ENCODE measurements at regions not wholly inside any gene's neighbourhood (a gene's known extent, or its start where the extent isn't known, plus 50 kb on each side); places are given as distances from the start of the nearest gene placed in this dataset.

- Histone ChIP-seq H3K36me3 (ENCODE audit: control insufficient read depth, insufficient read depth, low read length) (no peaks in the 10 kb centered on the region), H3K9me3 (ENCODE audit: control insufficient read depth, insufficient read depth, low read length) (no peaks in the 10 kb centered on the region; the same call in 1 of the 2 replicates), H3K4me3 (ENCODE audit: low read length) (no peak overlapping the region), H3K4me1 (ENCODE audit: control insufficient read depth, insufficient read depth, low read length) (no peaks in the 10 kb centered on the region), H3K27me3 (ENCODE audit: control insufficient read depth, insufficient read depth, low read length) (no peaks in the 10 kb centered on the region), H3K27ac (ENCODE audit: low read length) (no peak overlapping the region)
- DNase-seq (ENCODE audit: low read depth, low spot score) = no peak
- no CpG with 5 or more reads among the region's 6 CpGs for WGBS (ENCODE audit: insufficient coverage, insufficient read length)
Measured at GRCh38 chr10:36344240-36345174, 702.4 kb upstream of the FZD8 start.

- Histone ChIP-seq H3K27ac (ENCODE audit: low read length) (no peak overlapping the region), H3K4me3 (ENCODE audit: low read length) (no peak overlapping the region), H3K9me3 (ENCODE audit: control insufficient read depth, insufficient read depth, low read length) (no peaks in the 10 kb centered on the region; the same call in 1 of the 2 replicates), H3K27me3 (ENCODE audit: control insufficient read depth, insufficient read depth, low read length) (no peaks in the 10 kb centered on the region), H3K36me3 (ENCODE audit: control insufficient read depth, insufficient read depth, low read length) (no peaks in the 10 kb centered on the region), H3K4me1 (ENCODE audit: control insufficient read depth, insufficient read depth, low read length) (no peaks in the 10 kb centered on the region)
- no peak for DNase-seq (ENCODE audit: low read depth, low spot score)
- no CpG with 5 or more reads among the region's 2 CpGs for WGBS (ENCODE audit: insufficient coverage, insufficient read length)
Measured at GRCh38 chr10:36342781-36343180, 700.7 kb upstream of the FZD8 start.

- Histone ChIP-seq H3K4me1 (ENCODE audit: control insufficient read depth, insufficient read depth, low read length) (no peaks in the 10 kb centered on the region), H3K36me3 (ENCODE audit: control insufficient read depth, insufficient read depth, low read length) (no peaks in the 10 kb centered on the region), H3K4me3 (ENCODE audit: low read length) (no peak overlapping the region), H3K9me3 (ENCODE audit: control insufficient read depth, insufficient read depth, low read length) (no peaks in the 10 kb centered on the region; the same call in 1 of the 2 replicates), H3K27me3 (ENCODE audit: control insufficient read depth, insufficient read depth, low read length) (no peaks in the 10 kb centered on the region), H3K27ac (ENCODE audit: low read length) (no peak overlapping the region)
- no peak for DNase-seq (ENCODE audit: low read depth, low spot score)
- no CpG with 5 or more reads among the region's 1 CpG for WGBS (ENCODE audit: insufficient coverage, insufficient read length)
Measured at GRCh38 chr10:36341471-36341870, 699.4 kb upstream of the FZD8 start.

GRCh38 chr10:36336315-36336714 is 694.2 kb upstream of the FZD8 start:
- no CpG with 5 or more reads among the region's 2 CpGs for WGBS (ENCODE audit: insufficient coverage, insufficient read length)
- no peaks in the 10 kb centered on the region for H3K27me3 ChIP-seq (ENCODE audit: control insufficient read depth, insufficient read depth, low read length)
- H3K4me3 ChIP-seq (ENCODE audit: low read length) = no peak overlapping the region
- no peak overlapping the region for H3K27ac ChIP-seq (ENCODE audit: low read length)
- H3K4me1 ChIP-seq (ENCODE audit: control insufficient read depth, insufficient read depth, low read length) = no peaks in the 10 kb centered on the region
- no peak for DNase-seq (ENCODE audit: low read depth, low spot score)
- H3K36me3 ChIP-seq (ENCODE audit: control insufficient read depth, insufficient read depth, low read length) = no peaks in the 10 kb centered on the region
- no peaks in the 10 kb centered on the region for H3K9me3 ChIP-seq (ENCODE audit: control insufficient read depth, insufficient read depth, low read length)

DNA sequence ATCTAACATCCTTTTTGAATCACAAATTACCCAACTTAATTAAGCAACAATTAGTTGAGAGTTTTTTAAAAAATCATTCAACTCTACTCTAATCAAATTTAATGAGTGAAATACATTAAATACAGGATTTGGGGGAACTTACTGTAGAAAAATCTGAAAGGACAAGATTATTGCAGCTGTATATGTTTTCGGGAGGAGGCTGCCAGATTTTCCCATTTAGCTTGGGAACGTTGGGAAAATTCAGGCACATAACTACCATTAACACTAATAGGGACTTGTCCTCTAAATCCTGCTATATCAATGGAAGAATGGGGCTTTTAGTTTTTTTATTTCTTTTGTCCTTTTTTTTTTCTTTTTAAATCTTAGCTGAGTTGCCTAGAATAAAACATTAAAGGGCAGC is 691.4 kb upstream of the FZD8 start:
- Histone ChIP-seq H3K9me3 (ENCODE audit: control insufficient read depth, insufficient read depth, low read length) (no peaks in the 10 kb centered on the region), H3K36me3 (ENCODE audit: control insufficient read depth, insufficient read depth, low read length) (no peaks in the 10 kb centered on the region), H3K27ac (ENCODE audit: low read length) (no peak overlapping the region), H3K4me3 (ENCODE audit: low read length) (no peak overlapping the region), H3K27me3 (ENCODE audit: control insufficient read depth, insufficient read depth, low read length) (no peaks in the 10 kb centered on the region), H3K4me1 (ENCODE audit: control insufficient read depth, insufficient read depth, low read length) (no peaks in the 10 kb centered on the region)
- DNase-seq (ENCODE audit: low read depth, low spot score) = no peak
- WGBS (ENCODE audit: insufficient coverage, insufficient read length) = no CpG with 5 or more reads among the region's 2 CpGs

DNA sequence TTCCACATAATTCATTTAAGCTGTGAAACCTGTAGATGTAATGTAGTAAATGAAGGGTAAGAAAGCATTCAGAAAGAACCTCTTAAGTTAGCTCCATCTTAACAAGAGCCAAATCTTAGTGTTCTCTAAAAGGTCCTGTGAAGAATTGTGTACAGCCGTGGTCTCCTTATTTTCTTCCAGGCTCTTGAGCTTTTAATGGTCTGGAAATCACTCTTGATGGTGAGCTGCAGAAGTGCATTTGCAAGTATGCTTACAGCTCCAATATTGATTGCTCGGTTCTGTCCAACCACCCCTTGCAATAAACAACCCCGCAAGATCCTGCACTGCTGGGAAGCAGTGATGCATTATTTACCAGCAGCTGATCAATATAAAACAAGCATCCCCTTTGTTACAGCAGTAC is 690.8 kb upstream of the FZD8 start:
- H3K4me3 ChIP-seq (ENCODE audit: low read length) = no peak overlapping the region
- no peaks in the 10 kb centered on the region for H3K36me3 ChIP-seq (ENCODE audit: control insufficient read depth, insufficient read depth, low read length)
- no peaks in the 10 kb centered on the region for H3K27me3 ChIP-seq (ENCODE audit: control insufficient read depth, insufficient read depth, low read length)
- H3K4me1 ChIP-seq (ENCODE audit: control insufficient read depth, insufficient read depth, low read length) = no peaks in the 10 kb centered on the region
- DNase-seq (ENCODE audit: low read depth, low spot score) = no peak
- no peak overlapping the region for H3K27ac ChIP-seq (ENCODE audit: low read length)
- H3K9me3 ChIP-seq (ENCODE audit: control insufficient read depth, insufficient read depth, low read length) = no peaks in the 10 kb centered on the region
- no CpG with 5 or more reads among the region's 3 CpGs for WGBS (ENCODE audit: insufficient coverage, insufficient read length)

DNA sequence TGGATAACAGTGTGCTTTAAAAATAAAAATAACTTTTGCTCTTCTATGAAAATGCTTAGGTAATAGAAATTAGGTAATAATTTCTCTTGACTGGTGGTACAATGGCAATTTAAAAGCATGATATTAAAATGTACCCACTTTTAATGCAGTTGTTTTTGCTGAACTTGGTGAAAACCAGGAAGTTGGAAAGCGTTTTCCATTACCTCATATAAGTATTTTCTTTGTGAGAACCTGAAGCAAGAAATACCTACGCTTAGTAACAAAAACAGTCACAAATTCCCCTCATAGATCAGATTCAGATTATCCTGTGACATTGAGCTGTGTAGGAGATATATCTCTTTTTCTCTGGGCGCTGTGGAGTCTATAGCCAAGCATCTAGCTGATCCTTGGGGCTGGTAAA is 689.0 kb upstream of the FZD8 start:
- no peak for DNase-seq (ENCODE audit: low read depth, low spot score)
- no CpG with 5 or more reads among the region's 3 CpGs for WGBS (ENCODE audit: insufficient coverage, insufficient read length)
- no peak overlapping the region for H3K27ac ChIP-seq (ENCODE audit: low read length)
- no peak overlapping the region for H3K4me3 ChIP-seq (ENCODE audit: low read length)
- no peaks in the 10 kb centered on the region for H3K36me3 ChIP-seq (ENCODE audit: control insufficient read depth, insufficient read depth, low read length)
- H3K9me3 ChIP-seq (ENCODE audit: control insufficient read depth, insufficient read depth, low read length) = no peaks in the 10 kb centered on the region
- no peaks in the 10 kb centered on the region for H3K27me3 ChIP-seq (ENCODE audit: control insufficient read depth, insufficient read depth, low read length)
- H3K4me1 ChIP-seq (ENCODE audit: control insufficient read depth, insufficient read depth, low read length) = no peaks in the 10 kb centered on the region

GRCh38 chr10:36325815-36326214 is 683.7 kb upstream of the FZD8 start:
- no CpG with 5 or more reads among the region's 2 CpGs for WGBS (ENCODE audit: insufficient coverage, insufficient read length)
- H3K27me3 ChIP-seq (ENCODE audit: control insufficient read depth, insufficient read depth, low read length) = no peaks in the 10 kb centered on the region

DNA sequence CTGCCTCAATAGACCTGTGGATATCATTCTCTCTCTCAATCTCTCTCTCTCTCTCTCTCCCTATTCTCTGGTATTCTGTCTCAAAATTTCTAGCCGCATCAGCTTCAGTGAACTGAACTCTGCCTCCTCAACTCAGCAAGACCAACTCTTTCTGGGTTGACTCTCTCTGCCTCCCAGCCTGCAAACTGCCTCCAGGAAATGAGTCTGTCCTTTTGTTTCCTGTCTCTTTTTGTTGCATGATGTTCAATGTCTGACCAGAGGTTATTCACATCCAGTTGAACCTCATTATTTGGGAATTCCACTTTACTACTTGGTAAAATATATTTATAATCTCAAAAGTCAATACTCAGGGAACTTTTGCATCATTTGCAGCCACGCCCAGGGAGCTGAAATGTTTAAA is 682.7 kb upstream of the FZD8 start:
- no peak for DNase-seq (ENCODE audit: low read depth, low spot score)
- no peak overlapping the region for H3K4me3 ChIP-seq (ENCODE audit: low read length)
- H3K4me1 ChIP-seq (ENCODE audit: control insufficient read depth, insufficient read depth, low read length) = no peaks in the 10 kb centered on the region
- no peaks in the 10 kb centered on the region for H3K27me3 ChIP-seq (ENCODE audit: control insufficient read depth, insufficient read depth, low read length)
- no peak overlapping the region for H3K27ac ChIP-seq (ENCODE audit: low read length)
- no peaks in the 10 kb centered on the region for H3K36me3 ChIP-seq (ENCODE audit: control insufficient read depth, insufficient read depth, low read length)
- no peaks in the 10 kb centered on the region for H3K9me3 ChIP-seq (ENCODE audit: control insufficient read depth, insufficient read depth, low read length)
- no CpG with 5 or more reads among the region's 2 CpGs for WGBS (ENCODE audit: insufficient coverage, insufficient read length)

More at GRCh38 chr10:36325815-36326214, 683.7 kb upstream of the FZD8 start:
- Histone ChIP-seq H3K9me3 (ENCODE audit: control insufficient read depth, insufficient read depth, low read length) (no peaks in the 10 kb centered on the region), H3K4me3 (ENCODE audit: low read length) (no peak overlapping the region), H3K4me1 (ENCODE audit: control insufficient read depth, insufficient read depth, low read length) (no peaks in the 10 kb centered on the region), H3K36me3 (ENCODE audit: control insufficient read depth, insufficient read depth, low read length) (no peaks in the 10 kb centered on the region), H3K27ac (ENCODE audit: low read length) (no peak overlapping the region)
- DNase-seq (ENCODE audit: low read depth, low spot score) = no peak

DNA sequence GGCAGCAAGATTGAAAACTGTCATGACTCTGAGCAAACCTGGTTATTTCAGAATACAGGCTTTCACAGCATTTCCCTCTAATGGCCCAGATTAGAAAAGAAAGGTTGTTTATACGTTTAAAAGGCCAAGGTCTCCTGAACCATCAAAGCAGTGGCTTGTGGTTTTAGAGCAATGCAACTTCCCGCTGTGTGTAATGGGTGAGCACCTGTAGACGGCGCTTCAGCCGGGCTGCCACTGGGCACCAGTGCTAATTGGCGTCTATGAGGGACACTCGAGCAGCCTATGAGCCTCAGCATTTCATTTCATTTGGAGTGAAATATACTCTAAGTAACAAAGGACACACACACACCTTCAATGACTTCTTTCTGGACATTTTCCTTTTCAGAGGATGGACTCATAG is 671.0 kb upstream of the FZD8 start:
- no peak for DNase-seq (ENCODE audit: low read depth, low spot score)
- H3K4me3 ChIP-seq (ENCODE audit: low read length) = no peak overlapping the region
- H3K36me3 ChIP-seq (ENCODE audit: control insufficient read depth, insufficient read depth, low read length) = no peaks in the 10 kb centered on the region
- no peaks in the 10 kb centered on the region for H3K27me3 ChIP-seq (ENCODE audit: control insufficient read depth, insufficient read depth, low read length)
- WGBS (ENCODE audit: insufficient coverage, insufficient read length) = no CpG with 5 or more reads among the region's 7 CpGs
- no peaks in the 10 kb centered on the region; the same call in 1 of the 2 replicates for H3K9me3 ChIP-seq (ENCODE audit: control insufficient read depth, insufficient read depth, low read length)
- no peaks in the 10 kb centered on the region for H3K4me1 ChIP-seq (ENCODE audit: control insufficient read depth, insufficient read depth, low read length)
- no peak overlapping the region for H3K27ac ChIP-seq (ENCODE audit: low read length)

- no peaks in the 10 kb centered on the region for H3K36me3 ChIP-seq (ENCODE audit: control insufficient read depth, insufficient read depth, low read length)
- no peak overlapping the region for H3K27ac ChIP-seq (ENCODE audit: low read length)
- no peaks in the 10 kb centered on the region for H3K27me3 ChIP-seq (ENCODE audit: control insufficient read depth, insufficient read depth, low read length)
- no peak overlapping the region for H3K4me3 ChIP-seq (ENCODE audit: low read length)
- H3K9me3 ChIP-seq (ENCODE audit: control insufficient read depth, insufficient read depth, low read length) = no peaks in the 10 kb centered on the region
- H3K4me1 ChIP-seq (ENCODE audit: control insufficient read depth, insufficient read depth, low read length) = no peaks in the 10 kb centered on the region
- DNase-seq (ENCODE audit: low read depth, low spot score) = no peak
Measured at GRCh38 chr10:36303896-36304295, 661.8 kb upstream of the FZD8 start.

All from iPS DF 6.9 (cell line).